ENCODE measurements at regions not wholly inside any gene's neighbourhood (a gene's known extent, or its start where the extent isn't known, plus 50 kb on each side); places are given as distances from the start of the nearest gene placed in this dataset.

DNA sequence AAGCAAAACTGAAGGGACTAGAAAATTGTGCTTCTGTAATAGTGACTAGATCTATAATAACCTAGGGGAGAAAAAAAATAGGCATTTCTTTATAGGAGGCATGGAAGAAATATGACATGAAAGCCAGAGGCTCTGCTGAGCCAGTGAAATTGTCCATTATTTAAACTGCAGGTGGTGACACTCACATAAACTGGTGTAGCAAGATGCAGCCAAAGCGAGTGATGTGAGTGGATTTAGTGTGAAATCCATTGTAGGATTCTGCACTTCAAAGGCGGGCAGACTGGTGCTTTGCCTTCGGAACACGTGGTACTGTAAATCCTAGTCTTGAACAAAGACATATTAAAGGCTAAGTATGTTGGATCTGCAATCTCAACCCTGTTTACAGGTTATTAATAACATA, 361.9 kb downstream of the TBC1D4 start:
- TF ChIP-seq CTCF (IDR thresholded peaks at IDR 0.05; ENCODE audit: insufficient read depth, low read depth, low read length) = no peak
- no peak overlapping the region for H3K4me3 ChIP-seq (ENCODE audit: low read depth, low read length)
- DNase-seq (ENCODE audit: low read depth) = no peak

- H3K4me3 ChIP-seq (ENCODE audit: low read depth, low read length) = no peak overlapping the region
- no peak for DNase-seq (ENCODE audit: low read depth)
- no peak for TF ChIP-seq CTCF (IDR thresholded peaks at IDR 0.05; ENCODE audit: insufficient read depth, low read depth, low read length)
Observed at GRCh38 chr13:75115171-75115570, 366.8 kb downstream of the TBC1D4 start.

DNA sequence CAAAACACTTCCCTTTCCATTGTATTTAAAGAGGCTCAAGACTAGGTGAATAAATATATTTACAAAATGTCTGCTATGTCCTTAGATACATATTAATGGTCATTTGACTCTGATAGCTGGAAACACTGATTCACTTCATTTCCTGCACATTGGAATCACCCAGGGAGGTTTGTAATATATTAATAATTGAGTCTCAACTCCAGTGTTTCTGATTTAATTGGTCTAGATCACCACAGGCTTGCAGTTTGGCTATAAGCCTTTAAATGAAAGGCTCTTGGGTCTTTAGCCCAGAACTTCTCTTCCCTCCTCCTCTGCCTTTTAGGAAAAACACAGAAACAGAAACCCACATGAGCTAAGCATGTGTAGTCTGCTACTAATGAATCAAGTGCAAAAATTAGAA, 378.0 kb downstream of the TBC1D4 start:
- no peak for DNase-seq (ENCODE audit: low read depth)
- TF ChIP-seq CTCF (IDR thresholded peaks at IDR 0.05; ENCODE audit: insufficient read depth, low read depth, low read length) = no peak
- H3K4me3 ChIP-seq (ENCODE audit: low read depth, low read length) = no peak overlapping the region

DNA sequence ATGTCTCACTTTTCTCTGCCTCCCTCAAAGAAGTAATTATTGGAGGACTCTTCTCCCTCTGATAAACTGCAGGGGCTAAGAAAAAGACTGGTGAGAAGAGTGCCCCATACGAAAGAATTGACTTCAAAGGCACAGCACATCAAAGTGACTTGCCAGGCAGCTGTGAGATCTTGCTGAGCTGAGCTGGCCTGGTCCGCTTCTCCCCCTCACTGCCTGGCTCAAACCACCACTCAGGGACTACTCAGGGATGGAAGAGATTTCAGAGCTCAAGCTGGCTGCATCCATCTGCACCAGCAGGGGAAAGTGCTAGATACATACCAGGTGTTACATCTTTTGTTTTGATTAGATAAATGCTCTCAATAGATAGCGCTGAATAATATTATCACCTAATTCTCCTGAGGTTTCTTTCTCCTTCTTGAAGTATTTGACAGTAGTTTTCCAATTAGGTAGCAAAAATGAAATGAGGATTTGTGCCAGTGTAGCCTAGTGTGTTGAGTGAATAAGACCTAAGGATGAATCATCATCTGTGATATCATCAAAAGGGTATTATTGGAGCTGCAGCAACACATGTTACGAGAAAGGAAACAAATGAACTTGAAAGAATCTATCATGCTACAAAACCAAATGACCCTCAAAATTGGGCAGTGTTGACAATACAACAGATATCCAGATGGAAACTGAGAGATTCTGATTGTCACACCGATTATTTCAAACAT, 379.8 kb downstream of the TBC1D4 start:
- TF ChIP-seq CTCF (IDR thresholded peaks at IDR 0.05; ENCODE audit: insufficient read depth, low read depth, low read length) = no peak
- no peak overlapping the region for H3K4me3 ChIP-seq (ENCODE audit: low read depth, low read length)
- DNase-seq (ENCODE audit: low read depth) = no peak

DNA sequence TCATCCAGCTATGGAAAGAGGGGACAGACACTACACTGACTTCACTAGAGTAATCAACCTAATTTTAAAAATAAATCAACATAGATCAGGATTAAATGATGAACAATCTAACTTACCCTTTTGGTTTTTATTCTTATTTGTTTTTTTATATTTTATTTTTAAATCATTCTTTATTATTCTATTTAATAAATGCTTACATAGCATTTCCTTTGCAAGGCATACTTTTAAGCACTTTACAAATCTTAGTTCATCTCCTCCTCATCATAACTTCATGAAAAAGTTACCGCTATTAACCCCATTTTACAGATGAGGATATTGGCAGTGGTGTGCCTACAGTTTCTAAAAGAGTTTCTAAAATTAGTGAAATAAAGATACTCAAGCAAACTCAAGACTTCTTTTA, 380.6 kb downstream of the TBC1D4 start:
- no peak overlapping the region for H3K4me3 ChIP-seq (ENCODE audit: low read depth, low read length)
- TF ChIP-seq CTCF (IDR thresholded peaks at IDR 0.05; ENCODE audit: insufficient read depth, low read depth, low read length) = no peak

DNA sequence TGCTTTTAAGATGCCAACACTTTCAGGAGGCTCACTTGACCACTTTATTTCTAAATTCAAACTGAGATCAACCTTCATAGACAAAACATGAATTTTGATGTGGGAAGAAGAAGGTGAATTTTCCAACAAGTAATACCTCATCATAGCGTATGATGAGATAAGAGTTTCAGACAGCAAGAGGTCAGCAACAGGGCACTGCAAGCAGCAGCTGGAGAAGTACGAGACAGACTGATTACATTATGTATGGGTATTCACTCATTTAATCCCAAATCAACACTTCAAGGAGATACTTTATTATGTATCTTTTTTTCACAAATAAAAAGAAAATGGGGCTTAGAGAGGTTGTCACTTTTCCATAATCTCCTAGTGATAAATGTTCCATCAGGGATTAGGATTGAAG, 389.8 kb downstream of the TBC1D4 start:
- DNase-seq (ENCODE audit: low read depth) = no peak
- TF ChIP-seq CTCF (IDR thresholded peaks at IDR 0.05; ENCODE audit: insufficient read depth, low read depth, low read length) = no peak
- H3K4me3 ChIP-seq (ENCODE audit: low read depth, low read length) = no peak overlapping the region

More for the DNA sequence above, 380.6 kb downstream of the TBC1D4 start:
- no peak for DNase-seq (ENCODE audit: low read depth)

- H3K4me3 ChIP-seq (ENCODE audit: low read depth, low read length) = no peak overlapping the region
- no peak for DNase-seq (ENCODE audit: low read depth)
- no peak for TF ChIP-seq CTCF (IDR thresholded peaks at IDR 0.05; ENCODE audit: insufficient read depth, low read depth, low read length)
Observed at GRCh38 chr13:75091718-75092117, 390.3 kb downstream of the TBC1D4 start.

Measured in fibroblast of villous mesenchyme (primary cell).